Transverse colon (tissue), 4 donors: ENCODE measurements at regions not wholly inside any gene's neighbourhood (a gene's known extent, or its start where the extent isn't known, plus 50 kb on each side); places are given as distances from the start of the nearest gene placed in this dataset.

Experiments used
- EP300 ChIP-seq: sonication (generic); formaldehyde crosslinking; IDR thresholded peaks from one replicate; pipeline ENCODE4 v1.6.1; 2017; ENCODE audit warnings: antibody characterized with exemption, low read depth
- POLR2A ChIP-seq: fragments of 450-650 bp; IDR thresholded peaks from one replicate; pipeline ENCODE4 v1.6.1; 2016; ENCODE audit warnings: antibody characterized with exemption, mild to moderate bottlenecking, moderate library complexity
- POLR2AphosphoS5 ChIP-seq, 3 donors: sonication (generic); formaldehyde crosslinking; IDR thresholded peaks; one replicate each; pipeline ENCODE4 v1.6.1; 2016; ENCODE audit warnings: antibody characterized with exemption in 3 of 3
- TF ChIP-seq, protein P1 (sequence below), 5 experiments: fragments of 200-600 bp in 3 of 5; fragments of 450-650 bp in 2 of 5; sonication (generic) in 3 of 5; IDR thresholded peaks; 1 replicate in 2 of 5; 2 replicates in 3 of 5; pipeline ENCODE4 v1.5.1; 2016 to 2017; ENCODE audit warnings: antibody characterized with exemption in 5 of 5, inconsistent platforms in 3 of 5, mild to moderate bottlenecking in 2 of 5, moderate library complexity in 1 of 5

DNA sequence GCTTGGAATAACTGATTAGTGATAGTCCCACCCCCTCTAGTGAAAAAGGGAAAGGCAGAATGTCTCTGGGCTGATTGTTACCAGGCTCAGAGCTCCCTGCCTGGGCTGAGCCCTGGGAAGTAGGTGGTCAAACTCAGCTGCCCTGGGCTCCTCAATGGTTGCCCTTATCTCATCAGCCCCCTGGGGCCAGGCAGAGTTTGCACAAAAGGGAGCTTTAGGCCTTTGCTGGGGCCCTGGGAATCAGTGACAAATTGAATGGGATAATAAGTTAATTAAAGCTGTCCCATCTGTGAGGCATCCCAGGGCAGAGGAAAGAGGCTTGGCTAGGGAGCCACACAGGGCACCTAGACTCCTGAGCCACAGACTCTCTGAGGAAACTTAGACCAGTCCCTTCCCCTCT lies 89.0 kb downstream of the EFNB1 start:
- TF ChIP-seq, protein P1, sequence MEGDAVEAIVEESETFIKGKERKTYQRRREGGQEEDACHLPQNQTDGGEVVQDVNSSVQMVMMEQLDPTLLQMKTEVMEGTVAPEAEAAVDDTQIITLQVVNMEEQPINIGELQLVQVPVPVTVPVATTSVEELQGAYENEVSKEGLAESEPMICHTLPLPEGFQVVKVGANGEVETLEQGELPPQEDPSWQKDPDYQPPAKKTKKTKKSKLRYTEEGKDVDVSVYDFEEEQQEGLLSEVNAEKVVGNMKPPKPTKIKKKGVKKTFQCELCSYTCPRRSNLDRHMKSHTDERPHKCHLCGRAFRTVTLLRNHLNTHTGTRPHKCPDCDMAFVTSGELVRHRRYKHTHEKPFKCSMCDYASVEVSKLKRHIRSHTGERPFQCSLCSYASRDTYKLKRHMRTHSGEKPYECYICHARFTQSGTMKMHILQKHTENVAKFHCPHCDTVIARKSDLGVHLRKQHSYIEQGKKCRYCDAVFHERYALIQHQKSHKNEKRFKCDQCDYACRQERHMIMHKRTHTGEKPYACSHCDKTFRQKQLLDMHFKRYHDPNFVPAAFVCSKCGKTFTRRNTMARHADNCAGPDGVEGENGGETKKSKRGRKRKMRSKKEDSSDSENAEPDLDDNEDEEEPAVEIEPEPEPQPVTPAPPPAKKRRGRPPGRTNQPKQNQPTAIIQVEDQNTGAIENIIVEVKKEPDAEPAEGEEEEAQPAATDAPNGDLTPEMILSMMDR (IDR thresholded peaks at IDR 0.05): no peak
- no peak for TF ChIP-seq POLR2A
- no peak for TF ChIP-seq EP300
- TF ChIP-seq POLR2AphosphoS5 (IDR thresholded peaks at IDR 0.05): no peak
